ENCODE measurements at regions not wholly inside any gene's neighbourhood (a gene's known extent, or its start where the extent isn't known, plus 50 kb on each side); places are given as distances from the start of the nearest gene placed in this dataset.
"Not testable (repeated sequence)": the region's sequence is repeated elsewhere in the genome, so short reads cannot be mapped to it uniquely, and the experiment has no call there.

DNA sequence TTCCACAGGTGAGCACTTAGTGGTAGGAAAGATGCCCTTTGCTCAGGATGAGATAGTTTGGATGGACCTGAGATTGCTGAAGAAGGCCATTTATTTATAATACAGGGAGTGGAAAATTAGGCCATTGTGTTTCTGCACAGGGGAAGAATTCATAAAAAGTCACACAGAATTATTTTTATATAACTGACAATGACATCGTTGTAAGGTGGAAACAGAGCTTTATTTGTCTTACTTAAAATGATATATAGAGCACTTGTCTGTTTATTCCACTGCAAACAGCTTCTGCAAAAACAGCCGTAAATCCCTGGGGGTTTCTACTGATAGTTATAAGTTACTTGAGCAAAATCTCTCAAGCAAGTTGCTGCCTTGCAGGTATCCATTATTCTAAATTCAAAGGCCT is 158.1 kb upstream of the ZNF521 start:
- H3K36me3 ChIP-seq (ENCODE audit: control insufficient read depth, insufficient read depth, low read length) = no peaks in the 10 kb centered on the region
- H3K27me3 ChIP-seq (ENCODE audit: control insufficient read depth, insufficient read depth, low read length) = no peaks in the 10 kb centered on the region
- H3K4me1 ChIP-seq (ENCODE audit: control insufficient read depth, insufficient read depth, low read length) = no peaks in the 10 kb centered on the region
- no peak overlapping the region for H3K9ac ChIP-seq (ENCODE audit: low read depth, low read length)
- H3K4me3 ChIP-seq (ENCODE audit: low read depth, low read length) = no peak overlapping the region
- no peaks in the 10 kb centered on the region for H3K9me3 ChIP-seq (ENCODE audit: control insufficient read depth, insufficient read depth, low read length)

DNA sequence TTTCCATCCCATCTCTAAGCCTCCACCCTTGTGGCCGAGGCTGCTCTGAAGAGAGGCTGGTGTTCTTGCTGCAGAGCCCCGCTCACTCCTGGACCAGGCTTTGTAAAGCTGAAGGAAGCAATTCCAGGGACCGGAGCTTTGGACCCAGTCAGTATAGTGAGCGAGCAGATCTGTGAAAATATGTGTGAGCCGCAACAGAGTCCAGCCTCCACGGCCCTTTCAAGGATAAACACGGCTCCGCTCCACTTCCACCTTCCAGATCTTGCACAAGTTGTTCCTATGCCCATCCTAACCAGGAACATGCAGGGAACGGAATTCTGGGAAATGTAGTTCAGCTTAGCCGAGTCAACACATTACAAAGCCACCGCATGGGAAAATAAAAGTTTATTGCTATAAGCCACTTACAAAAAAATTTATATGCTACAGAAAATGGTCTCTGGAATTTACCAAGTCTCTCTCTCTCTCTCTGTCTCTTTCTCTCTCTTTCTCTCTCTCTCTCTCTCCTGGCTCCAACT is 151.7 kb upstream of the ZNF521 start:
- Histone ChIP-seq H3K36me3 (ENCODE audit: control insufficient read depth, insufficient read depth, low read length) (no peaks in the 10 kb centered on the region), H3K4me3 (ENCODE audit: low read depth, low read length) (peak overlapping the region; percentile 70), H3K9me3 (ENCODE audit: control insufficient read depth, insufficient read depth, low read length) (no peaks in the 10 kb centered on the region), H3K27me3 (ENCODE audit: control insufficient read depth, insufficient read depth, low read length) (no peaks in the 10 kb centered on the region), H3K9ac (ENCODE audit: low read depth, low read length) (peak overlapping the region; percentile 48), H3K4me1 (ENCODE audit: control insufficient read depth, insufficient read depth, low read length) (no peaks in the 10 kb centered on the region)

DNA sequence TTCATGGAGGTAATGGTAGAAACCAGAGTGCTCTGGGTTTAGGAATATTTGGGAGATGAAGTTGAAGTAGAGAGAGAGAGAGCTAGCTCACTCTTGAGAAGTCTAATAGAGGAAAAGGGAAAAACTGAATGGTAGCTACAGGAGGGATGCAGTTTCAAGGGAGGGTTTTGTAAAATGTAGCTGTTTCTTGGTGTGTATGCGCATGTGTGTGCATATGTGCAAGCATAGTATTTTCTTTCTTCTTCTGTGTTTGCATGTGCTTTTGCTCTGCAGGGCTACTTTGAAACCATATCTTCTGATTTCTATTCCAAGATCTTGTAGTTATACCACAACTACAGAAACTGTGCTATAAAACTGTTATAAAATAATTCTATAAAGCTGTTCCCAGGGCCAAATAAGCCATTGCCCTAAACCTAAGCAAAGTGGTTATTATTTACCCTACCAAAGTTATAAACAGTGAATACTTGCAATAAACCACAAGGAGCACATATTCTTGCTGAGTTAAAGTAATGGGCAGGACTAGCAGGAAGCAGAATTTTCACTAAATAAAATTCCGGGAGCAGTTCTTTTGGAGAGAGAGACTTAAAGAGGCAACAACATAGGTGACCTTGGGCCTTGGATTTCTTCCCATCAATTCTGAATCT is 145.3 kb upstream of the ZNF521 start:
- no peaks in the 10 kb centered on the region for H3K4me1 ChIP-seq (ENCODE audit: control insufficient read depth, insufficient read depth, low read length)
- no peaks in the 10 kb centered on the region for H3K36me3 ChIP-seq (ENCODE audit: control insufficient read depth, insufficient read depth, low read length)
- H3K9me3 ChIP-seq (ENCODE audit: control insufficient read depth, insufficient read depth, low read length) = no peaks in the 10 kb centered on the region
- H3K27me3 ChIP-seq (ENCODE audit: control insufficient read depth, insufficient read depth, low read length) = no peaks in the 10 kb centered on the region
- no peak overlapping the region for H3K9ac ChIP-seq (ENCODE audit: low read depth, low read length)
- no peak overlapping the region for H3K4me3 ChIP-seq (ENCODE audit: low read depth, low read length)

DNA sequence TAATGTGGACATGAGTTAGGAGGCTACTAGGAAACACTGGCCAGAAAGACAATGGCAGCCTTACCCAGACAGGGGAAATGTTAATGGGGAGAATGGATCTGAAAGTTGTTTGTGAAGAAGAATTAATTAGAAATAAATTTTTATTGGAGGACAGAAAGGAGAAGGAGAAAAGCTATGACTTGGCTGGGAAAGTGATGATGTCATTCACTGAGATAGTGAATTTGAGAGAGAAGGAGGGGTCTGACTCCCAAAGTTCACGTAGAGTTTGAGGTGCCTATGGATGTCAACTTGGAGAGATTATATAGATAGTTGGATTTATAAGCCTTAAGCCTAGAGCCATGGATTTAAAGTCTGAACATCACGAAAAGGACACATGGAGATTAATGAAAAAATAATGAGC is 144.6 kb upstream of the ZNF521 start:
- H3K4me1 ChIP-seq (ENCODE audit: control insufficient read depth, insufficient read depth, low read length) = no peaks in the 10 kb centered on the region

DNA sequence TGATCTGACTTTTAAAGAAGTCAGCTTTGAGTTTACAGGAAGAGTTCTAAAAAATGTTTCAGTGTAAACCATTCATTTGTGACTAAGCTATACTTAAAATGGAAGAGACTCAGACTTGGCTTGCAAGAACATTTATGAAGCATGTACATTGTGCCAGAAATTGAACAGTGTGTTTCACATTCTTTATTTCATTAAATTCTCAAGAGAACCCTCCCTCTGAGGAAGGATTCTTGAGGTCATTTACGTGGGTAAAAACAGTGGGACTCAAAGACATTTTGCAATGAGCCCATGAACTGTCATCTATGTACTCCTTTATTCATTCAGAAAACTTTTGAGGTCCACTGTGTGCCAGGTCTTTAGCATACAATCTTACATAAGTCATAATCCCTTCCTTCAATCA is 143.6 kb upstream of the ZNF521 start:
- Histone ChIP-seq H3K4me1 (ENCODE audit: control insufficient read depth, insufficient read depth, low read length) (no peaks in the 10 kb centered on the region), H3K4me3 (ENCODE audit: low read depth, low read length) (no peak overlapping the region), H3K27me3 (ENCODE audit: control insufficient read depth, insufficient read depth, low read length) (no peaks in the 10 kb centered on the region), H3K9me3 (ENCODE audit: control insufficient read depth, insufficient read depth, low read length) (no peaks in the 10 kb centered on the region), H3K9ac (ENCODE audit: low read depth, low read length) (no peak overlapping the region), H3K36me3 (ENCODE audit: control insufficient read depth, insufficient read depth, low read length) (no peaks in the 10 kb centered on the region)

More for the DNA sequence above, 144.6 kb upstream of the ZNF521 start:
- Histone ChIP-seq H3K4me3 (ENCODE audit: low read depth, low read length) (no peak overlapping the region), H3K9me3 (ENCODE audit: control insufficient read depth, insufficient read depth, low read length) (no peaks in the 10 kb centered on the region), H3K27me3 (ENCODE audit: control insufficient read depth, insufficient read depth, low read length) (no peaks in the 10 kb centered on the region), H3K36me3 (ENCODE audit: control insufficient read depth, insufficient read depth, low read length) (no peaks in the 10 kb centered on the region), H3K9ac (ENCODE audit: low read depth, low read length) (no peak overlapping the region)

DNA sequence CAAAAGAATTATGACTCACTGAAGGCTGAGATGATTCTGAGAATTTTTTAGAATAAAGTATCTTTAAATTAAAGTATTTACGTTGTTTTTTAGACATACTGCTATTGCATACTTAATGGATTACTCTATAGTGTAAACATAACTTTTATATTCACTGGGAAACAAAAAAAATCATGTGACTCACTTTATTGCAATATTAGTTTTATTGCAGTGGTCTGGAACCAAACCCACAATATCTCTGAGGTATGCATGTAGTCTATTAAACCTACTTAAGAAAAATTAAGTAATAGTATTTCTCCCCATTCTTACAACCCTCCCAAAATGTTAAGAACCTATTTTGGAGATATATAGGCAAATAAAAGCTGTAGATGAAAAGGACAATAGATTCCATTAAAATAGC is 142.9 kb upstream of the ZNF521 start:
- no peak overlapping the region for H3K4me3 ChIP-seq (ENCODE audit: low read depth, low read length)
- no peaks in the 10 kb centered on the region for H3K4me1 ChIP-seq (ENCODE audit: control insufficient read depth, insufficient read depth, low read length)
- no peaks in the 10 kb centered on the region for H3K27me3 ChIP-seq (ENCODE audit: control insufficient read depth, insufficient read depth, low read length)
- H3K9me3 ChIP-seq (ENCODE audit: control insufficient read depth, insufficient read depth, low read length) = no peaks in the 10 kb centered on the region
- H3K9ac ChIP-seq (ENCODE audit: low read depth, low read length) = no peak overlapping the region
- H3K36me3 ChIP-seq (ENCODE audit: control insufficient read depth, insufficient read depth, low read length) = no peaks in the 10 kb centered on the region

DNA sequence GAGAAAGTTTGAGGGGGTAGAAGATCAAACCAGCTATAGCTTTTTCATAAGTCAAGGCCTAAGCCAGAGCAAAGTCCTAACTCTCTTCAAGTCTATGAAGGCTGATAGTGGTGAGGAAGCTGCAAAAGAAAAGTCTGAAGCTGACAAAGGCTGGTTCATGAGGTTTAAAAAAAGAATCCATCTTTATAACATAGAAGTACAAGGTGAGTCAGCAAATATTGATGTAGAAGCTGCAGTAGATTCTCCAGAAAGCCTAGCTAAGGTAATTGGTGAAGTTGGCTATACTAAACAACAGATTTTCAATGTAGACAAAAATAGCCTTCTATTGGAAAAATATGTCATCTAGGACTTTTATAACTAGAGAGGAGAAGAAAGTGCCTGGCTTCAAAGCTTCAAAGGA is 141.4 kb upstream of the ZNF521 start:
- no peaks in the 10 kb centered on the region for H3K27me3 ChIP-seq (ENCODE audit: control insufficient read depth, insufficient read depth, low read length)

DNA sequence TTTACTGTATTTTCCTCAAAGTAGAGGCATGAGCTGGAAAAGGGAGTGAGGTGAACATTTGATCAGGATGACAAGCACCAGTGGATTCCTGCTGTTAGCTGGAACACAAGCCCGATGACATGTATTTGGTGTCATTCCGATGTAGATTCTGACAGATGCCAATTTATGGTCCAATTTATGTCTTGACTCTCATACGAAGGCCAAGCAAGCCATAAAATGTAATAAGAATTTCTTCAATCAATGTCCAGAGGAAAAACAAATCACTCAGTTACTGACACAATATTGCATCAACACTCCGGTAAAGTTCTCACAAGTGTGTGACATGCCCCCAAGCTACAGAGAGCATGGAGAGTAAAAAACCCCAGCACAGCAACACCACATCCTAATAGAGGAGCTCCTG is 138.3 kb upstream of the ZNF521 start:
- Histone ChIP-seq H3K4me3 (ENCODE audit: low read depth, low read length) (no peak overlapping the region), H3K27me3 (ENCODE audit: control insufficient read depth, insufficient read depth, low read length) (no peaks in the 10 kb centered on the region), H3K36me3 (ENCODE audit: control insufficient read depth, insufficient read depth, low read length) (no peaks in the 10 kb centered on the region), H3K4me1 (ENCODE audit: control insufficient read depth, insufficient read depth, low read length) (no peaks in the 10 kb centered on the region), H3K9me3 (ENCODE audit: control insufficient read depth, insufficient read depth, low read length) (no peaks in the 10 kb centered on the region), H3K9ac (ENCODE audit: low read depth, low read length) (no peak overlapping the region)

More for the DNA sequence above, 141.4 kb upstream of the ZNF521 start:
- H3K36me3 ChIP-seq (ENCODE audit: control insufficient read depth, insufficient read depth, low read length) = no peaks in the 10 kb centered on the region
- no peaks in the 10 kb centered on the region for H3K4me1 ChIP-seq (ENCODE audit: control insufficient read depth, insufficient read depth, low read length)
- H3K4me3 ChIP-seq (ENCODE audit: low read depth, low read length) = no peak overlapping the region
- no peaks in the 10 kb centered on the region for H3K9me3 ChIP-seq (ENCODE audit: control insufficient read depth, insufficient read depth, low read length)
- H3K9ac ChIP-seq (ENCODE audit: low read depth, low read length) = no peak overlapping the region

DNA sequence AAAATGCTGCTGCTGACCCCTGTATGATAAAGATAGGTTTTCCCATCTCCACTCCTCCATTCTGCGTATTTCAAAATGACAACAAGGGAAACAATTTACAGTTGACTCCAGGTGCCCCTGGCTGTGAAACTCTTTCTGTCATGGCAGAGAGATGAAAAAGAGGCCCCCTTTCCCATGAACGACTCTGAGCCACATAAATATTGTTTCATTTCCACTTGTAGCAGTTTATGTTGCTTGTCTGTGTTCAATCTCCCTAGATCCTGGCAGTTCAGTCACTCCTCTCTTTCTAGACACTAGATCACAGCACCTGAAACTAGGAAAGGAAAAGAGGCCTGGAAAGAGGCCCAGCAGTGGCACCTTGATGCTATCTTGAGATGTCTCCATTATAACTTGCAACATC is 121.0 kb upstream of the ZNF521 start:
- Histone ChIP-seq H3K27me3 (ENCODE audit: control insufficient read depth, insufficient read depth, low read length) (no peaks in the 10 kb centered on the region), H3K9me3 (ENCODE audit: control insufficient read depth, insufficient read depth, low read length) (no peaks in the 10 kb centered on the region), H3K4me3 (ENCODE audit: low read depth, low read length) (no peak overlapping the region), H3K4me1 (ENCODE audit: control insufficient read depth, insufficient read depth, low read length) (no peaks in the 10 kb centered on the region), H3K36me3 (ENCODE audit: control insufficient read depth, insufficient read depth, low read length) (no peaks in the 10 kb centered on the region), H3K9ac (ENCODE audit: low read depth, low read length) (no peak overlapping the region)

DNA sequence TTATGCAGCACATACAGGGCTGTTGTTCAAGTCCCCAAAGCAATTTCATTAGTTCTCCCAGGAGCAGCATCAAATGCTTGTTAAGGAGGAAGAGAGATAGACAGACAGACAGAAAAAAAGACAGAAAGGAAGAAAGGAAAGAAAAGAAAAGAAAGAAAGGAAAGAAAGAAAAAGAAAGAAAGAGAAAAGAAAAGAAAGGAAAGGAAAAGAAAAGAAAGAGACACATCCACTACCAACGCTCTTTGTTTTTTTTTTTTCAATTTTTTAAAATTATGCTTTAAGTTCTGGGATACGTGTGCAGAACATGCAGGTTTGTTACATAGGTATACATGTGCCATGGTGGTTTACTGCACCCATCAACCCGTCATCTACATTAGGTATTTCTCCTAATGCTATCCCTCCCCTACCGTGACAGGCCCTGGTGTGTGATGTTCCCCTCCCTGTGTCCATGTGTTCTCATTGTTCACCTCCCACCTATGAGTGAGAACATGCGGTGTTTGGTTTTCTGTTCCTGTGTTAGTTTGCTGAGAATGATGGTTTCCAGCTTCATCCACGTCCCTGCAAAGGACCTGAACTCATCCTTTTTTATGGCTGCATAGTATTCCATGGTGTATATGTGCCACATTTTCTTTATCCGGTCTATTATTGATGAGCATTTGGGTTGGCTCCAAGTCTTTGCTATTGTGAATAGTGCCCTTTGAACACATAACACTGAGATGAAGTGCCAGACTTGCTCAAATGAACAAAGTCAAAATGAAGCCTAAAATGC is 119.0 kb upstream of the ZNF521 start:
- not testable (repeated sequence) for H3K36me3 ChIP-seq (ENCODE audit: control insufficient read depth, insufficient read depth, low read length); H3K27me3 ChIP-seq (ENCODE audit: control insufficient read depth, insufficient read depth, low read length); H3K9me3 ChIP-seq (ENCODE audit: control insufficient read depth, insufficient read depth, low read length); H3K4me1 ChIP-seq (ENCODE audit: control insufficient read depth, insufficient read depth, low read length); H3K9ac ChIP-seq (ENCODE audit: low read depth, low read length); H3K4me3 ChIP-seq (ENCODE audit: low read depth, low read length)

DNA sequence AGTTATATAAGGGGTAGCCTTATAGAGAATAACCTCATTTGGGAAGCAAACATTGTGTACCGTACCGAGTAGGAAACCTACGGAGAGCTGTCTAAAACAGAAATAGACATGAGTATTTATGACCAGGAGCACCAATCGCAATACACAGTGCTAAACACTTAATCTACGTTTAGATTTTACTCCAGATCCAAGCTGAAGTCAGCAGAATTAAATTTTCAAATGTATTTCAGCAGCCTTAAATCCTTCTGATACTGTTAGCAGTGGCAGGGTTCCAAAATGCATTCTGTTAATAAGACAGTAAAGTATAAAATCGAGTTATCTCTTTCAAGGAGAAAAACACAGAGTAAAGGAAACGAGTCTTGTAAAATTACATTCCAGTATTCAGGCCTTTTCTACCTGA is 118.1 kb upstream of the ZNF521 start:
- H3K4me3 ChIP-seq (ENCODE audit: low read depth, low read length) = no peak overlapping the region

DNA sequence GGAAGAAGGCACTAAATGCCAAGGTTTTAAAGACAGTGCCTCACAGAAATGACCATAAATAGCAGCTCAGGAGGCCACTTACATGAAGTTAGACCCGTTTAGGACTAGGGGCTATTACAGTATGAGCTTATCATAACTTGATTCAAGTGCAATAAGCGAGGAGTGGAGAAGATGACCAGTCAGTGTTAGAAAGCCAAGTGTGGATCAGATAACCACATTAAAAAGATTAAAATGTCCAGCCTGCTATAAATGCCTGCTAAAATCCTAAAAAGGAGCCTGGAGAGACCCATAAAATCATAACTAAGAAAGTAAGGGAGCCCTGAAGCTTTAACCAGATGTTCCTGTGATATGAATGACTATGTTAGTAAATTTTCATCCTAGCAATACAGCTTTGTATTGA is 117.5 kb upstream of the ZNF521 start:
- no peaks in the 10 kb centered on the region for H3K36me3 ChIP-seq (ENCODE audit: control insufficient read depth, insufficient read depth, low read length)
- H3K27me3 ChIP-seq (ENCODE audit: control insufficient read depth, insufficient read depth, low read length) = no peaks in the 10 kb centered on the region
- no peaks in the 10 kb centered on the region for H3K9me3 ChIP-seq (ENCODE audit: control insufficient read depth, insufficient read depth, low read length)
- H3K4me1 ChIP-seq (ENCODE audit: control insufficient read depth, insufficient read depth, low read length) = no peaks in the 10 kb centered on the region
- no peak overlapping the region for H3K9ac ChIP-seq (ENCODE audit: low read depth, low read length)
- no peak overlapping the region for H3K4me3 ChIP-seq (ENCODE audit: low read depth, low read length)

More for the DNA sequence above, 118.1 kb upstream of the ZNF521 start:
- H3K4me1 ChIP-seq (ENCODE audit: control insufficient read depth, insufficient read depth, low read length) = no peaks in the 10 kb centered on the region
- H3K9me3 ChIP-seq (ENCODE audit: control insufficient read depth, insufficient read depth, low read length) = no peaks in the 10 kb centered on the region
- H3K9ac ChIP-seq (ENCODE audit: low read depth, low read length) = no peak overlapping the region
- H3K27me3 ChIP-seq (ENCODE audit: control insufficient read depth, insufficient read depth, low read length) = no peaks in the 10 kb centered on the region
- H3K36me3 ChIP-seq (ENCODE audit: control insufficient read depth, insufficient read depth, low read length) = no peaks in the 10 kb centered on the region

Measured in iPS-15b (cell line).